HuH-7 (cell line): ENCODE measurements at regions not wholly inside any gene's neighbourhood (a gene's known extent, or its start where the extent isn't known, plus 50 kb on each side); places are given as distances from the start of the nearest gene placed in this dataset.
"Not testable (repeated sequence)": the region's sequence is repeated elsewhere in the genome, so short reads cannot be mapped to it uniquely, and the experiment has no call there.

Experiments
- DNase-seq: peaks from one replicate; pipeline ENCODE4 v3.0.0; 2011; ENCODE audit warnings: low spot score

GRCh38 chr14:35938770-35939169 lies 112.6 kb downstream of the BRMS1L start:
- DNase-seq, result no peak

- DNase-seq, result no peak
Measured at GRCh38 chr14:35934499-35934898, 108.4 kb downstream of the BRMS1L start.

GRCh38 chr14:35932659-35933159 lies 106.6 kb downstream of the BRMS1L start:
- no peak for DNase-seq

- no peak for DNase-seq
Measured at GRCh38 chr14:35932136-35932535, 106.0 kb downstream of the BRMS1L start.

GRCh38 chr14:35931346-35931745 lies 105.2 kb downstream of the BRMS1L start:
- DNase-seq, result no peak

- no peak for DNase-seq
Measured at GRCh38 chr14:35929186-35929585, 103.0 kb downstream of the BRMS1L start.

DNA sequence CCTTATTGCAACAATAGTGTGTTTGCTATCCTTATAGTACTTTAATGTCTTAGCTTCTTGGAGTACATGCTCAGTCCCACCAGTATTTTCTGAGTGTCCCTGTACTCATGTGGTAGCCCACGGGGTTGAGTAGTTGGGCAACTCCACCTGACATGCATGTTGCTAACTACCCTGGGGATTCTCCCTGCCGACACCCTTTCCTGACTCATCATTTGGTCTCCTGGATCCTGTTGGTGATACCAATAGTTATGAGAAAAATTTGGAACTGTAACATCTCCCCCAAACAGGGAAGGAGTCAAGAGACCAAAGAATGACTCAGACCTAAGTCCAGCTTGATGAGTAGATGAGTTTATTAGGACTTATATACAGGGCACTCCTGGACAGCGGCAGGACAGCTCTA lies 101.6 kb downstream of the BRMS1L start:
- DNase-seq, result no peak

GRCh38 chr14:35925319-35925718 lies 99.2 kb downstream of the BRMS1L start:
- no peak for DNase-seq

DNA sequence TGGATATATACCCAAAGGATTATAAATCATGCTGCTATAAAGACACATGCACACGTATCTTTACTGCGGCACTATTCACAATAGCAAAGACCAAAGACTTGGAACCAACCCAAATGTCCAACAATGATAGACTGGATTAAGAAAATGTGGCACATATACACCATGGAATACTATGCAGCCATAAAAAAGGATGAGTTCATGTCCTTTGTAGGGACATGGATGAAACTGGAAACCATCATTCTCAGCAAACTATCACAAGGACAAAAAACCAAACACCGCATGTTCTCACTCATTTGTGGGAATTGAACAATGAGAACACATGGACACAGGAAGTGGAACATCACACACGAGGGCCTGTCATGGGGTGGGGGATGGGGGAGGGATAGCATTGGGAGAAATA lies 96.5 kb downstream of the BRMS1L start:
- not testable (repeated sequence) for DNase-seq

GRCh38 chr14:35921745-35922144 lies 95.6 kb downstream of the BRMS1L start:
- DNase-seq, result no peak
